GM20000 (cell line): ENCODE measurements at regions not wholly inside any gene's neighbourhood (a gene's known extent, or its start where the extent isn't known, plus 50 kb on each side); places are given as distances from the start of the nearest gene placed in this dataset.

Experiments used
- DNase-seq: peaks from one replicate; pipeline ENCODE4 v3.0.0; 2012; ENCODE audit warnings: low spot score
- TF ChIP-seq, protein P1 (sequence below): IDR thresholded peaks from 2 replicates; pipeline ENCODE4 v1.5.1; 2012; ENCODE audit warnings: mild to moderate bottlenecking, control low read depth; ENCODE audit errors: extremely low read depth, missing control alignments

- no peak for DNase-seq
- TF ChIP-seq, protein P1, sequence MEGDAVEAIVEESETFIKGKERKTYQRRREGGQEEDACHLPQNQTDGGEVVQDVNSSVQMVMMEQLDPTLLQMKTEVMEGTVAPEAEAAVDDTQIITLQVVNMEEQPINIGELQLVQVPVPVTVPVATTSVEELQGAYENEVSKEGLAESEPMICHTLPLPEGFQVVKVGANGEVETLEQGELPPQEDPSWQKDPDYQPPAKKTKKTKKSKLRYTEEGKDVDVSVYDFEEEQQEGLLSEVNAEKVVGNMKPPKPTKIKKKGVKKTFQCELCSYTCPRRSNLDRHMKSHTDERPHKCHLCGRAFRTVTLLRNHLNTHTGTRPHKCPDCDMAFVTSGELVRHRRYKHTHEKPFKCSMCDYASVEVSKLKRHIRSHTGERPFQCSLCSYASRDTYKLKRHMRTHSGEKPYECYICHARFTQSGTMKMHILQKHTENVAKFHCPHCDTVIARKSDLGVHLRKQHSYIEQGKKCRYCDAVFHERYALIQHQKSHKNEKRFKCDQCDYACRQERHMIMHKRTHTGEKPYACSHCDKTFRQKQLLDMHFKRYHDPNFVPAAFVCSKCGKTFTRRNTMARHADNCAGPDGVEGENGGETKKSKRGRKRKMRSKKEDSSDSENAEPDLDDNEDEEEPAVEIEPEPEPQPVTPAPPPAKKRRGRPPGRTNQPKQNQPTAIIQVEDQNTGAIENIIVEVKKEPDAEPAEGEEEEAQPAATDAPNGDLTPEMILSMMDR = no peak
Measured at GRCh38 chr2:181197140-181197760, 216.8 kb downstream of the UBE2E3 start.

GRCh38 chr2:181198183-181198864 lies 217.9 kb downstream of the UBE2E3 start:
- DNase-seq = no peak

GRCh38 chr2:181203412-181203811 lies 223.0 kb downstream of the UBE2E3 start:
- no peak for DNase-seq
- TF ChIP-seq, protein P1 = no peak

More at GRCh38 chr2:181198183-181198864, 217.9 kb downstream of the UBE2E3 start:
- TF ChIP-seq, protein P1 = no peak

DNA sequence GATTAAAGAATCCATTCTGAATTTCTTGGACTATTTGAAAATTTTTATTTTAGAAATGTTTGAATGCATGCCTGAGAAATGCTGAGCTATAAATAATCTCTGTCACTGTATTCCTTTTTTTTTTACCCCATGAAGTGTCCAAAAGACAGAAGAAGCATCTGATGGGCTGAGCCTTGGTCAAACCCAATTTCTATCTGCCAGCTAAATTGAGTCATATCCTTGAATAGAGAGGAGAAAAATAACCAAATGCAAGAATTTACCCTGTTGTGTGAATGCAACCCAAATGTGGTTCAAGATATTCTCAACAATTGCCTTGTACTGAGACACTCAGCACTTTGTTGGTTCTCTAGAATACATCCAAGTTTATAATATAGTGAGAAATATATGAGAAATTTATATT lies 223.5 kb downstream of the UBE2E3 start:
- DNase-seq = no peak
- TF ChIP-seq, protein P1 = no peak

DNA sequence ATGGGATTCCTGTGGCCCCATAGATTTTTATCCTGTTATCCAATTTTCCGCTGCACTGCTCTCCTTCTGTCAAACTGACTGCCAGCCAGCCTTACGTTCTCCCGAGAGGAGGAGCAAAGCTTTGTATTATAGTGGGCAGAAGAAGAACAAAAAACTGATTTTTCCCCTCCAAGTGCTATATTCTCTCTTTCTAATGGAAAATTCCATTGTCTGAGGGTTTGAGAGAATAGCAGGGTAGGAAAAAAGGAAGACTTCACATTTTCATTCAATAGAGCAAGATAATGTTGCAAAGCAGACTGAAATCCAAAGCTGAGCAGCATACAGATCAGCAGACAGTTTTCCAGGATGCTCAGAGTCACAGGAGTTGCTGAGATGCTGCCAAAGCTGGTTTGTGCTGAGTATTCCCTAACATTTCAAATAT lies 238.0 kb downstream of the UBE2E3 start:
- TF ChIP-seq, protein P1 = no peak
- no peak for DNase-seq

DNA sequence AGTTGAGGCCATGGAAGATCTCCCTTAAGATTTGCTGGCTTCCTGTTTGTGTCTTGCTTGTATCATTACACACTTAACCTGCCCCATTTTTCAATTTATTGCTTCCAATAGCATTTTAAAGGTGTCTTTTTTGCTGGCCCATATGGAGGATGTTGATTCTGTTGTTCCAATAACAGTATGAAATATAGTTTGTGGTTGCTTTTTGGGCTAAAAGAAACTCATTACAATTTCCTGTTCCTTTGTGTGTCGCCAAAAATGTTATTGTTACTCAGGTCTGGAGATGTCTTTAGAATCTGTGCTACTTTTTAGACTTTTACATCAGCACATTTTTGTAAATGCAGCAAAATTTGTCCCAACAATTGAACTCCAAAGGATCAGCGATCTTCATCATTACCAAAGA lies 234.0 kb upstream of the ITGA4 start:
- TF ChIP-seq, protein P1 = no peak
- no peak for DNase-seq

GRCh38 chr2:181224866-181225265 lies 232.3 kb upstream of the ITGA4 start:
- DNase-seq = no peak
- TF ChIP-seq, protein P1 = no peak
